LoVo (cell line): ENCODE measurements at regions not wholly inside any gene's neighbourhood (a gene's known extent, or its start where the extent isn't known, plus 50 kb on each side); places are given as distances from the start of the nearest gene placed in this dataset.
A peak's percentile ranks its signal among the peaks of the same experiment; 100 is the strongest.

ENCODE experiments used
- DNase-seq: peaks from one replicate; pipeline ENCODE4 v3.0.0-alpha.2; 2016; ENCODE audit warnings: low spot score

DNA sequence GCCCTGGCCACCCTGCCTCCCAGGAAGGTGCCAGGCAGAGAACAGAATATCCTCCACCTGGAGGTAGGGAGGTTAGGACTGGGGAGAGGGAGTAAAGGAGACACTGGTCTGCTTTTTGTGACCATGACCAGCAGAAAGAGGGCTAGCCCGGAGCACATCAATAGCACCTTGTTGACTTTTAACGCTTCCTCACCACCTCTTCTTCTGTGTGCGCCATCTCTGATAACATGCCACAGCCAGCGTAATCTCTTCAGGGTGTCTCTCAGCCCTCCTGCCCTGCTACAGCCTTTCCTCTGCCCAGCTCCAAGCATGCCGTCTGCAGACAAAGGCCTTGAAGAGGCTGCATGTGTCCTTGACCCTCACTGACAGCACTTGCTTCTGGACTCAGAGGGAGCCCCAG lies 50.9 kb upstream of the GJA5 start:
- no peak for DNase-seq

DNA sequence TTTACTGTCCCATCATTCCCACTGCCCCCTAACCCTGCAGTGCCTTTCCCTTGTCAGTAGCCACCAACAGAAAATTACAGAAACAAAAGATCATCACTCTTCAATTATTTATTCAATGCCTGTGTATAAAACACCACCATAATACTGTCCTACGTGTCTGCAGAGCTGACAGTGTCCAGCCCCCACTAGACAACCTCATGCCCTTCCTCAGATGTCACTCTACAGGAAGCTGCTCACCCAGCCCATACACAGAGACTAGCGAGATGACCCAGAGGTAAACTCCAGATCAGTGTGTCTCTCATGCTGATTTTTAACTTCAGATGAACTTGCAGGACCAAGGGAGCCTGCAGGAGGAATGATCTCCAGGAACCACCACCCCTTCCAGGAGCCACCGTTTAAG lies 51.3 kb upstream of the GJA5 start:
- DNase-seq = no peak

GRCh38 chr1:147812799-147813198 lies 52.4 kb upstream of the GJA5 start:
- no peak for DNase-seq

DNA sequence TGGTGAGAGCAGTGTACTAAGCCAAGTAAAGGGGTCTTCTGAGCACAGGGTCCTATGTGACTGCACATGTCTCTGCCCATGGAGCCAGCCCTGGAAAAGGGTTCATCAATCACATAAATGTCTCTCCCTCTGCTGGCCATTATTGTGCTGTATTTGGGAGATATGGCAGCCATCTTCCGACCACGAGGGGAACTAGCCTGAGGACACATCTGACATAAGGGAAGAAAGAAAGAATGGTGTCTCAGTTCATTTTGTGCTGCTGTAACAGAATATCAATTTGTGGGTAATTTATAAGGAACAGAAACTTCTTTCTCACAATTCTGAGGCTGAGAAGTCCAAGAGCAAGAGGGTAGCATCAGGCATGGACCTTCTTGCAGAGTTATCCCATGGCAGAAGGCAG lies 55.1 kb upstream of the GJA5 start:
- DNase-seq = no peak

DNA sequence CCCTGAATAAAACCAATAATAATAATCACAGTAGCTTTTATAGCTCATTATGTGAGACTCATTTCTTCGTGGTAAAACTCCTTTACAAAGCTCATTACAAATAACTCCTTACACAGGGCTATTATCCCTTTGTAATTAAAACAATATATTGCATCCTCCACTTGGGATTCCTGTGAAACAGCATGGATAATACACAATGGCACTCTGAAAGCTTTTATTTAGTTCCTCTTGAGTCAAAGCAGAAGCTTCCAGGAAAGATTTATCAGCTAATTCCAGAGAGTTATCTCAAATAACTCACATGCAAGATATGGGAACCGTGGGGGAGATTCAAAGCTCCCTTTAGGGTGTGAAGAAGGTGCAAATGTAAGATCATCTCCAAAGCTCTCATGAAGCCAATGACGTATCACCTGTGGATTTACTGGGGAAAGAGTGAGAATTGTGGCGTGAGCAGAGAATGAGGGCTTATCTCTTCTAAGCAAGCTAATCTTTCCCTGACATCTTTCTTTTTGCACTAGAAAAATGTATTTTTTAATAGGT lies 60.4 kb upstream of the GJA5 start:
- no peak for DNase-seq

DNA sequence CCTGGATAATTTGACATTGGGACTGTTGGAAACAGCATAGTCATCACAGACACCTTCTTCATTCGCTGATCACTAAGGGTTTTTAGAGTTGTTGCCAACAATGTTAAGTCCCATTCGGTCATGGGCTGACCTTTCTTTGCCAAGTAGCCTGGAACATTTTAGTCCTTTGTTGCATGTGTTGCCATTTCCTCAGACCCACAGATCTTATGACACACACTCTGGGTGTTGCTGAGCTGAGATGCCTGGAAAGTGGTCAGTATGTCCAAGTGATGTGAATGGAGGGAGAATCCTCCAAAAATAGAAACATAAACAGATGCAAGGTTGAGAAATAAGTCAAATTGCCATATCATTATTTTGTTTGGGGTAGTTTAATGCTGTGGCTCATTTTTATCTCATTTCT lies 61.5 kb upstream of the GJA5 start:
- no peak for DNase-seq

DNA sequence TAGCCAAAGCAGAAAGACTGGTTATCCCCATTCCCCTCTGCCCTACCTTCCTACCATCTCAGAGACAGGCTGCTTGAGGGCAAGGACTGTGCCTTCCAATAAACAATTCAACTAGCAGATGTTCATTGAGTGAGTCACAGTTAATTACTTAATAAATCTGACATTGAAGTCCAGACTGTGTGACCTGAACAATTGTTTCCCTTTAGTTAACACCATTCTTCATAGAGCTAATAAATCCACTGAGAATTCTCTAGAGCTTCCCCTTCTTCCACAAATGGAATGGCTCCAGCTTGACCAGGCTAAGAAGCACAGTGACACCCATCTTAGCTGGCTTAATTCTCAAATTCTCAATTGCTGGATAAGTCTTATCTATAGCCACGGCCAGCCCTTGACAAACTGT lies 61.9 kb upstream of the GJA5 start:
- DNase-seq = no peak

GRCh38 chr1:147824001-147824400 lies 63.6 kb upstream of the GJA5 start:
- DNase-seq = no peak

GRCh38 chr1:147824798-147825197 lies 64.4 kb upstream of the GJA5 start:
- DNase-seq = no peak

- DNase-seq = no peak
Measured at GRCh38 chr1:147825586-147825985, 65.2 kb upstream of the GJA5 start.

DNA sequence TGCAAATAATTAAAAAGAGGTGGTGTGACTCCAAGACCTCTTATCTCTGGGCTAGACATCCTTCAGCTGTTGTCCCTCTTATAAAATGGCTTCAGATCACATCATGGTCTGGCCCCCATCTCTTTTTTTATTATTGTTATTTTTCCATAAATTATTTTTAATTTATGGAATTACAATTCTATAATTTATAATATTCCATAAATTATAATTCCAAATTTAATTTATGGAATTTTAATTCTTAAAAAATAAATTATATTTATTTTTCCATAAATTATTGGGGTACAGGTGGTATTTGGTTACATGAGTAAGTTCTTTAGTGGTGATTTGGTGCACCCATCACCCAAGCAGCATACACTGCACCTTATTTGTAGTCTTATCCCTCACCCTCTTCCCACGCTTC lies 65.9 kb upstream of the GJA5 start:
- no peak for DNase-seq

- peak; percentile 77 for DNase-seq
Measured at GRCh38 chr1:147833231-147833860, 69.2 kb upstream of the GJA8 start.

DNA sequence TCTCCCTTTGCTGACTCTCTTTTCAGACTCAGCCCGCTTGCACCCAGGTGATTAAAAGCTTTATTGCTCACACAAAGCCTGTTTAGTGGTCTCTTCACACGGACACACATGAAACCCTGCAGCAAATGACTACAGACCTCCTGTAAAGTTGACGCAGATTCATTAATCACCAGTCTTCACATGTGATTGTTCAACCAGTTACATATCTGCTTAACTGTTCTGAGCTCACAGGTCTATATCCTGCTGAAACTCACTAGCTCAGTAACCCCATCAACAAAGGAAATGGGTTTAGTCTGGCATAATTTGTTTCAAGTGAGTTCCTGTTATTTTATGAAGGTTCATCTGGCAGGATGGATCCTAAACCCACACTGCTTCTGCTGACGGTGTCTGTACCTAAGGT lies 68.4 kb upstream of the GJA8 start:
- DNase-seq = peak; percentile 57

DNA sequence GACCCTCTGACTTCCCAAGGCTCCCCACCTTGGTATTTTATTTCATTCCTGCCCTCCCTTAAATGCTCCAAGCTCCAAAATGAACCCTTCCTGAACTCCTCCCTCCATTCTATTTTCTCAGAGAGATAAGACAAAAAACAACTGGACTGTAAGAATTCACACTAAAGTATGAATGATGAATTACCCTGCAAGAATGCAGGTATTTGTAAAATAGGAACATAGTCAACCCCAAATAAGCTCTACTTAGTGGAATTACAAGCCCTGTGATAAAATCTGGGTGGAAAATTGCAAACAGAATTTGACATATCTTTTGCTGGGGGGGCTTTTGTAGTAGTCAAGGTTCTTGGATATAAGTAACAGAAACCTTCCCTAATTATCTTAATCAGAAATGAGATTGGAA lies 67.8 kb upstream of the GJA8 start:
- DNase-seq = no peak

DNA sequence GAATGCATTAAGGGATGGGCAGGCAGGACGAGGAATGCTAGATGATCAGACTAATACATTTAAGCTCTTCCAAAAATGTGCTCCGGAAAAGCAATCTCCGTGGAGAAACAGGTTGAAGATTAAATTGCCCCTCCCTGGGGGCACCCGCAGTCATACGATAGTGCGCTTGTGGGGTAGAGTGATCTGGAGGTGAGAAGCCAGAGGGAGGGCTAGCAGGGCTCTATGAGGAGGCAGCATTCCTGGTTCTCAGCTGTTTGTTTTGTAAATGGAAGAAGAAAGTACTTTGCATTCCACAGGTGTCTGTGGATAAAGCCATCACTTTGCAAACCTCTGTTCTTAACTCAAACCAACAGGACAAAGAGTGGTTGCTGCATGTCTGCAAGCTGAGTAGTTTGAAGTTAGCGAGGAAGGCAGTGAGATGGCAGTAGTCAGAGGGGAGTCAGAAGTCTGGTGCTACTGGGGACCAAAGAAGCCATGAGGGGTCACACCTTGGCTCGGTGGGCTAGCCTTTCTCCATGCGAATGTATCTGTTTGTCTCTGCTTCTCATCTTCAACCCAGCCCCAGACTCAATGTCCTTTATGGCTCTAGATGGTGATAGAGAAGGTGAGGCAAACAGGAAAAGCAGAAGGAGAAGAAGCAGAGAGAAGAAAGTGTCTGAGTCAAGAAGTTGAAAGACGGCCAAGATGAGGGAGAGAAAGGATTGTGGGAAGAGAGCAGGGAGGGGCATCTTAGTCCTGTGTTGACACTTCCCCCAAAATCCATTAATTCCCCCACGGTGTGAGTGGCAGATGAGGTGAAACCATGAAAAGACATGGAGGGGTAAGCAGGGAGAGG lies 65.2 kb upstream of the GJA8 start:
- DNase-seq = no peak

- DNase-seq = no peak
Measured at GRCh38 chr1:147837964-147838292, 64.7 kb upstream of the GJA8 start.

DNA sequence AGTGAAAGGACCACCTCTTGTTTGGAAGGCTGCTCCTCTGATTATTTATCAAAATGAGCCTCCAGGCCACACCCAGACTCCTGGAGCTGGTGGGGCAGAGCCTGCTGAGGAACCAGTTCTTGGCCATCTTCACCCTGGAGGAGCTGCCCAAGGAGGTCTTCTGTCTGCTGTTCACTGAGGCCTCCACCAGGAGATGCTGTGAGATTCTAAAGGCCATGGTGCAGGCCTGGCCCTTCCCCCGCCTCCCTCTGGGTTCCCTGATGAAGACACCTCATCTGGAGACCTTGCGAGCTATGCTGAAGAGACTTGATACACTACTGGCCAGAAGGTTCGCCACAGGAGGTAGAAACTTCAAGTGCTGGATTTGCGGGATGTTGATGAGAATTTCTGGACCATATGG lies 61.7 kb upstream of the GJA8 start:
- no peak for DNase-seq

DNA sequence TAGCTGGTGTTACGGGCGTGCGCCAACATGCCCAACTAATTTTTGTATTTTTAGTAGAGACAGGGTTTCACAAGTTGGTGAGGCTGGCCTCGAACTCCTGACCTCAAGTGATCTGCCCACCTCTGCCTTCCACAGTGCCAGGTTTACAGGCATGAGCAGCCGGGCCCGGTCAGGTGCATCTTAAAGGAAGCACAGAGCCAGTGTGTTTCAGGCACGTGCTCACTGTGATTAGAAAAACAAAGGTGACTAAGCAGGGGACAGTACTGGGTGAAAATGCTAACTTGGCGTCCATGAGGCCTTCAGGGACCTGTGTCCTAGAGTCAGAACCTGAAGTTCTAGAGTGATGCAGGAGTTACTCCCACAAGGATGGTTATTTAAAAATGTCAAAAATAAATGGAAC lies 60.0 kb upstream of the GJA8 start:
- no peak for DNase-seq

DNA sequence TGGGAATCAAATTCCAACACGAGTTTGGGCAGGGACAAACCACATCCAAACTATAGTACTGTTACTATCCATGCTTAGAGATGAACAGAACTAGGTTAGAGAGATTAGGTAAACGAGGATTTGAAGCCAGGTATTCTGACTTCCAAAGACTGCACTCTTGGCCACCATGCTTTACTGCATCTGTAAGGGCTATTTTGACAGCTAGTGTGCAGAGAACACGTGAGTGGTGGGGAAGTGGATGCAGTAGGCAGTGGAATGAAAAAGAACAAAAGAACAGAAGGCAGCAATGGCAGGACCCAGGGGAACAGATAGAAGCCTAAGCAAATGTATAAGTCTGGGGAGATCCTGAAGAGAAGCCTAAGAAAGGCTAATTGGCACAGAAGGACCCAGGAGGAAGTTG lies 59.1 kb upstream of the GJA8 start:
- no peak for DNase-seq

GRCh38 chr1:147847831-147848230 lies 54.8 kb upstream of the GJA8 start:
- DNase-seq = no peak

GRCh38 chr1:147849098-147849895 lies 53.3 kb upstream of the GJA8 start:
- no peak for DNase-seq

DNA sequence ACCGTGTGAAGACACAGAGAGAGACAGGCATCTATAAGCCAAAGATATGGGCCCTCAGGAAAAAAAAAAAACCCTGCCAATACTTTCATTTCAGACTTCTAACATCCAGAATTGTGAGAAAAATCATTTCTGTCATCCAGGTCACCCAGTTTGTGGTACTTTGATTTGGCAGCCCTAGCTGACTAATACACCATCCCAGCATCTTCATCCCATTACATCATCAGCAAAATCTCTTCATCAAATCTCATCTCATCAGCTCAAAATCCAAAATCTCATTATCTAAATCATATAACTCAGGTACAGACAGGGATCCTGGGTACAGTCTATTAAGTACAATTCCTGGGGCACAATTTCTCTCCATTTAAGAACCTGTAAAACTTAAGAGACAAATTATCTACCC lies 51.9 kb upstream of the GJA8 start:
- no peak for DNase-seq

DNA sequence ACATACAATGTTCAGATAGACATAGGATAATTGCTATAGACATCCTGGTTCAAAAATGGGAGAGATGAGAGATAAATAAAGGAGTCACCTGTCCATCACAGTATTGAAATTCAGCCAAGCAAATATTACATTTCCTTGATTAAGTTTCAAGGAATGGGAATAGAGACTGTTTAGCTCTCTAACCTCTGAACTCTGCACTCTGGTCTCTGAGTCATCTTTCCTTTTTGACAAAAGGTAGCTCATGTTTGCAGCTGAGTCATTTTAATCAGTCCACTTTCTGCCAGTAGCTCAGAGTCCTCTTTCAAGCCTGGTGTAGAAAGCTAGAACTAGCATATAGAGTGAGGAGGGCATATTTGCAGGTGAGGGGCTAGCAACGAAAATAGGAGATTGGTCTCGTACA lies 51.4 kb upstream of the GJA8 start:
- DNase-seq = peak; percentile 71
